GM18858 (cell line): ENCODE measurements at regions not wholly inside any gene's neighbourhood (a gene's known extent, or its start where the extent isn't known, plus 50 kb on each side); places are given as distances from the start of the nearest gene placed in this dataset.
"Not testable (repeated sequence)": the region's sequence is repeated elsewhere in the genome, so short reads cannot be mapped to it uniquely, and the experiment has no call there.

Source experiments
- ATAC-seq: cut with Tn5 transposase; IDR thresholded peaks from one replicate; pipeline ENCODE4 v1.9.1; 2021; ENCODE audit not compliant: unreplicated experiment

DNA sequence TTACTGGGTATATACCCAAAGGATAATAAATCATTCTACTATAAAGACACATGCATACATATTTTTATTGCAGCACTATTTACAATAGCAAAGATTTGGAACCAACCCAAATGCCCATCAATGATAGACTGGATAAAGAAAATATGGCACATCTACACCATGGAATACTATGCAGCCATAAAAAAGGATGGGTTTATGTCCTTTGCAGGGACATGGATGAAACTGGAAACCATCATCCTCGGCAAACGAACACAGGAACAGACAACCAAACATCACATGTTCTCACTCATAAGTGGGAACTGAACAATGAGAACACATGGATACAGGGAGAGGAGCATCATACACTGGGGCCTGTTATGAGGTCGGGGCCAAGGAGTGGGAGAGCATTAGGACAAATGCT, 665.0 kb upstream of the KCNMB2 start:
- not testable (repeated sequence) for ATAC-seq

DNA sequence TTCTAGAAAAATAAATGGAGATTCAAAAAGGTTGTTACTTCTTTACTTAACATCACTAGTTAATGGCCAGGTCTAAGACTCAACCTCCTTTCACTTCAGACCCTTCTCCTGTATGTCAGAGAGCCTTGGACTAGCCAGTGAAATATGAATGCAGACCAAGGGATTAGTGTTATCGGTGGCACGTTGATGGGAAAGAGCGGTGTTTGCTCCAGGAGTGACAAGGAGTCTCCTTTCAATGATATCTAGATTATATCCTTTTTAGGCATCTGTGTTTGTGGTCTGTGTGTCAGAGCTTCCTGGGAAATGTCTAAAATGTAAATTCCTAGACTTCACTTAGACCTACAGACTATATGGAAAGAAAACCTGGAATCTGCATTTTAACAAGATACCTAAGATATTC, 658.0 kb upstream of the KCNMB2 start:
- ATAC-seq = no peak

- ATAC-seq = no peak
These were observed 657.3 kb upstream of the KCNMB2 start for GRCh38 chr3:177878957-177879356.

- no peak for ATAC-seq
These were observed 654.9 kb upstream of the KCNMB2 start for GRCh38 chr3:177881351-177881750.

DNA sequence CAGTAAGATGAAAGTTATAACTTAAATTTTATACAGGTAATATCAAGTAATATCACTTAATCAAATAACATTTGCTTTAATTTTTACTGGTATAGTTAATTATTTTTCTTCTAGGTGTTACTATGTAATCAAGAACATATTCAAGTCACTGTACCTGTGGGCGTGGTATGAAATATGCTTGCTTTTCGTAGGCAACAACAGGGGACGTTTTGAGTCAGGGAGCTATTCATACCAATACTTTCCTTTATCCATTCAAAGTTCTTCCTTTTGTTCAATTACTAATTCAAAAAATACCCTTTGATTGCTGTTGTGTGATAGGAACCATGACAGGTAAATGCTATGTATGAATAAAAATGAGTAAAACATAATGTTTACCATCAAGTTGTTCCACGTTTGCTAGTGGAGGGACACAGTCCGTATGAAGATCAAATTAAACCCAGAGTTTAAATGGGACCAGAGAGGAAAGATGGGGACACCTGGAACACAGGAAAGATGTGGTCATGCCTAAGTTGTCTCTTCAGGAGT, 654.0 kb upstream of the KCNMB2 start:
- no peak for ATAC-seq

- ATAC-seq = no peak
These were observed 653.1 kb upstream of the KCNMB2 start for GRCh38 chr3:177883091-177883490.

DNA sequence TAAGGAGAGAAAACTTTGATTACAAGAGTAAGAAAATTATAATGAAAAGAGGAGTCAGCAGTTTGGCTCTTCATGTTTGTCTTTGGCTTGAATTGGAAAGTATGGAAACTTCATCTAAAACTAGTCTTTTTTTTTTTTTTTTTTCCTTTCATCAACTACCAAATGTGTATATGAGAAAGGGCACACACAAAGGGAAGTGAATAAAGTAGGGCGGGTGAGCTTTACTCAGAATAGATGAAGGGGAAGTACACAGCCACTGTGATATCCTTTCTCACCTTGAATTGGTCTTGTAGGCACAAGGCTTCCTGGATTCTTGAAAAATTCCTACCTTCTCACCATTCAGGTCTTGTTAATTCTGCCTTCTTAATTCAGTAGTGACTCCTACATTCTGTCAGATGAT, 652.3 kb upstream of the KCNMB2 start:
- ATAC-seq = peak; percentile 50

DNA sequence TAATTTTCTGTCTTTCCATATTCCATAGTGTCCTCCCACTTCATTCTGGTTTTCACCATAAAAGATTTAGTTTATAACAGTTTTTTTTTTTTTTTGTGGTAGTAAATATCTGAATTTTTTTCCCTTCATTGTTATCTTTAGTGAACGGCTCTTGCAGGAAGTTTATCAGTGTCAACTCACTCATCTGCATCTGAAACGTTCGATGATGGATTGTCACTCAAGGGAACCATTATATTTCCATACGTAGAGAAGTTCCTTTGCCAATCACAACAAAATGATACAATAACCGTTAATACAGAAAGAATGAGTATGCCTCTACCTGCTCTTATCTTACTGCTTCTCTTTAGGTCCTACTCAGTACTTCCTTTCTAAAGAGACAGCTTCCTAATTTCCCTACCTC, 651.2 kb upstream of the KCNMB2 start:
- ATAC-seq = no peak

- ATAC-seq = no peak
These were observed 649.7 kb upstream of the KCNMB2 start for GRCh38 chr3:177886501-177886900.

- peak; percentile 40 for ATAC-seq
These were observed 648.8 kb upstream of the KCNMB2 start for GRCh38 chr3:177887475-177887874.

- ATAC-seq = no peak
These were observed 647.1 kb upstream of the KCNMB2 start for GRCh38 chr3:177889161-177889560.

DNA sequence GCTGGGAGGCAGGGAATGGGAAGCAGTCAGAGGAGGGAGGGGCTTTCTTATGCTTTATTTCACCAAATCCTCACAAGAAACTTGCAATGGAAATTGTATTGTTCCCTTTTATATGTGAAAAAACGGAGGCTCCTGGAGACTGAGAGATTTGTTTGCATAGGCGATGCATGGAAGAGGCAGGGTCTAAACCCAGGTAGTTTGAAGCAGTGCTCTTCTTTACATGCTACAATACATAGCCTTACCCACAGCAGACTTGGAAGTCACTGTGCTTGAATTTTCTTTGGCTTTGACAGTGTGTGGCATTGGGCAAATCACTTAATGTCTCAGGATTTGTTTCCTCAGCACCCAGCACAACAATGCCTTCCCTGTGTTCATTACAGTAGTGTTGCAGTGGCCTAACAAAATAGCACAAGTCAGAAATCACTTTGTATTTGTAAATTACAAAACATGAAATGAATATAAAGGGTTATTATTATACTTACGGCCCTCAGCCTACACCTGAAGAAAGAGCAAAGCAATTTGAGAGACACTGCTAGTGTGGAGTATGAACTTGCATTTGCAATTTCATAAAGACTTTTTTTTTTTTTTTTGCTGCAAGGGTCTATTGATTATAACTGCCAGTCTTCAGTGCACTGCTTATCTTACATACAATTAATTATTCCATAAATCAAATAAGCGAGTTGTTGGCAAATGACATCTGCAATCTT, 646.4 kb upstream of the KCNMB2 start:
- no peak for ATAC-seq

GRCh38 chr3:177890359-177890683, 645.9 kb upstream of the KCNMB2 start:
- no peak for ATAC-seq

- ATAC-seq = not testable (repeated sequence)
These were observed 644.7 kb upstream of the KCNMB2 start for GRCh38 chr3:177891569-177891968.

DNA sequence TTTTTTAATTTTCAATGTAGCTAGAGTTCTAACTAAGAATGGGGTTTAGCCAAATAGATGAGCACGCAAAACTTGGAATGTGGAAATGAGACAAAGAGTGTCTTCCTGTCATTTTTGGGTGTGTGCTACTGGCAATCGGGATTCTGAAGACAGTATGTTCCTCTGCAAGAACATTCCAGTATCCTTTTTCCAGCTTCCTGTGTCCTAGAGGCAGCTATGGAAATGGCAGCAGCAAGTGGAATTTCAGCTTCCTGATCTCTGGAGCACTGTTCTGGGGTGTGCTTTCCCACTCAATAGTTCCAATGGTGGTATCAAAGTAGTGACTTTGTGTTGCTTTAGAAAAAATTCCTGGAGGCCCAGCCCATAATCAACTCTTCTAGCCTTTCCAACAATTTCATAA, 642.9 kb upstream of the KCNMB2 start:
- ATAC-seq = no peak

GRCh38 chr3:177894081-177894728, 642.0 kb upstream of the KCNMB2 start:
- no peak for ATAC-seq

- ATAC-seq = no peak
These were observed 638.1 kb upstream of the KCNMB2 start for GRCh38 chr3:177898185-177898584.

GRCh38 chr3:177899275-177900067, 636.8 kb upstream of the KCNMB2 start:
- ATAC-seq = no peak

DNA sequence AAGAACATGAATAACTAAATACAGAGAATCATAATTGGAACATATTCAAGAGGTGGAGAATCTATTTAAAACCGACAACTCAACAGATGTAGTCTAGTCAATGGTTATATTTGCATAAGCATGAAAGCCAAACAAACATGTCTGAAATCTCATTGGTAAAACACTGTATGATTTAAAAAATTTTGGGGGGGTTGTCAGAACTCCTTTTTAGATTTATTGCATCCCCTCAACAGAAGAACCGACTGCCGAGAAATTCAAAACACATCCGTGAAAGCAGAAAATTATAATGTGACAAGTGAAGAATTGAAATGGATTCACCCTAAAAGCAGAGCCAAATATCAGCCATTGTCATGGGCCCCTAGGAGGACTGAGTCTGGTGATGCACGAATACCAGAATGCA, 633.4 kb upstream of the KCNMB2 start:
- ATAC-seq = no peak

DNA sequence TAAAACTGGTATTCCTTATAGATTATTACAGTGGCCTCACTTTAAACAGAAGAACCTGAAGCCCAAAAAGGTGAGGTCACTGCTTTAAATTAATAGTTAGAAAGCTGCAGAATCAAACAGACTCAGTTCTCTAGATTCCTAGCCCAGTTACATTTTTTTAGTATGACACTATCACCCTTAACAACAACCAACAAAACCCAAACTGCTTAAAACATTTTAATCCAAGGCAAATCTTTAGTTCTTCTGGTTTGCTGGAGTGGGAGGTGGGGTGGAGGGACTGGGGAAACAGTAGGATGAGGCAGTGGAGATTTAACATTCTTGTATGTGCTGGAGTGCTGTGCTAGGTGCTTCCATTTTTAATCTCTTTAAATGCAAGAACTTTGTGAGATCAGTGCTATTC, 631.6 kb upstream of the KCNMB2 start:
- ATAC-seq = no peak

GRCh38 chr3:177905173-177906125, 630.8 kb upstream of the KCNMB2 start:
- ATAC-seq = no peak
